SK-N-SH (cell line): ENCODE measurements at regions not wholly inside any gene's neighbourhood (a gene's known extent, or its start where the extent isn't known, plus 50 kb on each side); places are given as distances from the start of the nearest gene placed in this dataset.

Experiments
- CTCF ChIA-PET: fragments of 300-600, 350-600 bp; formaldehyde crosslinking; extraction: SDS; loops from one replicate; lab custom pipeline; 2021; lab: Yijun Ruan, JAX
- POLR2A ChIA-PET: fragments of 350-600 bp; sonication (Branson Sonifier 250); formaldehyde crosslinking; extraction: SDS; loops from one replicate; lab custom pipeline; 2020; ENCODE audit warnings: antibody characterized with exemption, inconsistent platforms; lab: Yijun Ruan, JAX
- DNase-seq: peaks from one replicate; pipeline ENCODE4 v3.0.0; 2012
- H2AFZ ChIP-seq: fragments of 200-600 bp; sonication (generic); 2 replicates; pipeline ENCODE4 v1.8.1; 2016; ENCODE audit warnings: antibody characterized with exemption, mild to moderate bottlenecking, low read depth
- H3F3A ChIP-seq: fragments of 200-600 bp; sonication (generic); replicated peaks from 2 replicates; pipeline ENCODE3; 2016; ENCODE audit warnings: antibody characterized with exemption, mild to moderate bottlenecking; ENCODE audit not compliant: insufficient read depth
- H3K27ac ChIP-seq, 2 experiments: fragments of 200-500 bp in 1 of 2; fragments of 200-600 bp in 1 of 2; sonication (Bioruptor generic) in 1 of 2; sonication (generic), shearing (Covaris generic) in 1 of 2; 2 replicates each; pipeline versions ENCODE4 v1.5.1 to v1.6.1; 2014 to 2016; ENCODE audit warnings: low read depth in 2 of 2, inconsistent platforms in 1 of 2, low read length in 1 of 2, mild to moderate bottlenecking in 1 of 2, mixed read lengths in 1 of 2
- H3K27me3 ChIP-seq: fragments of 200-600 bp; sonication (generic), shearing (Covaris generic); 2 replicates; pipeline ENCODE4 v1.6.1; 2016; ENCODE audit warnings: mixed run types; ENCODE audit not compliant: insufficient read depth
- H3K36me3 ChIP-seq, 2 experiments: fragments of 200-500 bp in 1 of 2; fragments of 200-600 bp in 1 of 2; sonication (Bioruptor generic) in 1 of 2; sonication (generic) in 1 of 2; replicated peaks in 1 of 2; 2 replicates each; pipeline versions ENCODE3 to v1.5.1; 2014 to 2016; ENCODE audit warnings: low read length in 1 of 2, mild to moderate bottlenecking in 1 of 2; ENCODE audit not compliant: insufficient read depth in 2 of 2, control insufficient read depth in 1 of 2
- H3K4me1 ChIP-seq, 2 experiments: fragments of 200-500 bp in 1 of 2; fragments of 200-600 bp in 1 of 2; sonication (Bioruptor generic) in 1 of 2; sonication (generic), shearing (Covaris generic) in 1 of 2; 2 replicates each; pipeline versions ENCODE4 v1.5.1 to v1.6.1; 2014 to 2016; ENCODE audit warnings: low read depth in 1 of 2, low read length in 1 of 2, mixed run types in 1 of 2; ENCODE audit not compliant: insufficient read depth in 2 of 2, control insufficient read depth in 1 of 2
- H3K4me2 ChIP-seq: fragments of 200-600 bp; sonication (generic), shearing (Covaris generic); 2 replicates; pipeline ENCODE4 v1.6.1; 2017; ENCODE audit warnings: mixed run types
- H3K4me3 ChIP-seq, 2 experiments: fragments of 200-500 bp in 1 of 2; fragments of 200-600 bp in 1 of 2; sonication (Bioruptor generic) in 1 of 2; sonication (generic), shearing (Covaris generic) in 1 of 2; 2 replicates each; pipeline versions ENCODE4 v1.5.1 to v1.8.1; 2014 to 2016; ENCODE audit warnings: low read depth in 2 of 2, inconsistent platforms in 1 of 2, low read length in 1 of 2, mild to moderate bottlenecking in 1 of 2, mixed read lengths in 1 of 2, moderate library complexity in 1 of 2
- H3K79me2 ChIP-seq: fragments of 200-600 bp; sonication (generic); 2 replicates; pipeline ENCODE4 v1.8.1; 2017; ENCODE audit warnings: mild to moderate bottlenecking; ENCODE audit not compliant: insufficient read depth
- H3K9ac ChIP-seq: fragments of 200-600 bp; sonication (generic); 2 replicates; pipeline ENCODE4 v1.6.1; 2017; ENCODE audit warnings: mixed run types
- H3K9me2 ChIP-seq: fragments of 200-600 bp; sonication (generic); 2 replicates; pipeline ENCODE4 v1.6.1; 2017; ENCODE audit warnings: mixed run types
- H3K9me3 ChIP-seq: fragments of 200-600 bp; sonication (generic); 2 replicates; pipeline ENCODE4 v1.6.1; 2017; ENCODE audit warnings: mixed run types, mild to moderate bottlenecking, moderate library complexity
- H4K20me1 ChIP-seq: fragments of 200-600 bp; sonication (generic); 2 replicates; pipeline ENCODE4 v1.6.1; 2017; ENCODE audit warnings: mild to moderate bottlenecking, mixed run types; ENCODE audit not compliant: insufficient read depth
- EP300 ChIP-seq, 2 experiments: IDR thresholded peaks; 2 replicates each; pipeline versions ENCODE4 v1.4.0 to v1.6.1; 2012; ENCODE audit warnings: borderline replicate concordance in 1 of 2, low read depth in 1 of 2, low read length in 1 of 2
- EZH2phosphoT487 ChIP-seq: fragments of 200-600 bp; sonication (generic); IDR thresholded peaks from 2 replicates; pipeline ENCODE4 v1.6.1; 2017; ENCODE audit warnings: low read depth, mixed run types, mild to moderate bottlenecking, antibody characterized with exemption, moderate library complexity, borderline replicate concordance
- JUND ChIP-seq: IDR thresholded peaks from 2 replicates; pipeline ENCODE4 v1.4.0; 2012
- MXI1 ChIP-seq: IDR thresholded peaks from 2 replicates; pipeline ENCODE4 v1.6.1; 2012; ENCODE audit warnings: mild to moderate bottlenecking, low read depth, low read length, improper control_type of control experiment
- NFIC ChIP-seq: IDR thresholded peaks from 2 replicates; pipeline ENCODE4 v1.4.0; 2012; ENCODE audit warnings: borderline replicate concordance
- NRF1 ChIP-seq: IDR thresholded peaks from 2 replicates; pipeline ENCODE4 v1.6.1; 2012; ENCODE audit warnings: low read depth, mild to moderate bottlenecking, low read length
- POLR2AphosphoS5 ChIP-seq: IDR thresholded peaks from 2 replicates; pipeline ENCODE4 v1.6.1; 2012; ENCODE audit warnings: low read depth, low read length
- TCF12 ChIP-seq: IDR thresholded peaks from 2 replicates; pipeline ENCODE4 v1.4.0; 2012
- TEAD4 ChIP-seq: IDR thresholded peaks from 2 replicates; pipeline ENCODE4 v1.4.0; 2012; ENCODE audit warnings: mild to moderate bottlenecking, borderline replicate concordance; ENCODE audit not compliant: insufficient read depth
- WGBS: methylation state at CpG from one replicate; pipeline ENCODE4 v1.1.6; 2017; ENCODE audit warnings: low lambda C conversion rate; 5-methylcytosine and 5-hydroxymethylcytosine counted together
- TF ChIP-seq, protein P1 (sequence below): fragments of 200-600 bp; sonication (generic); IDR thresholded peaks from 2 replicates; pipeline ENCODE4 v1.6.1; 2017; ENCODE audit warnings: antibody characterized with exemption, mild to moderate bottlenecking, moderate library complexity
- TF ChIP-seq, protein P2 (sequence below): IDR thresholded peaks from 2 replicates; pipeline ENCODE4 v1.4.0; 2012; ENCODE audit warnings: low read depth, borderline replicate concordance
- TF ChIP-seq, protein P3 (sequence below): fragments of 150-350 bp; IDR thresholded peaks from 2 replicates; pipeline ENCODE4 v1.6.1; 2016; ENCODE audit warnings: mild to moderate bottlenecking, low read depth, low read length
- TF ChIP-seq, protein P4 (sequence below): IDR thresholded peaks from 2 replicates; pipeline ENCODE4 v1.6.1; 2012; ENCODE audit warnings: mild to moderate bottlenecking, low read depth, low read length, moderate library complexity
- TF ChIP-seq, protein P5 (sequence below): fragments of 150-350 bp; IDR thresholded peaks from 2 replicates; pipeline ENCODE4 v1.6.1; 2017; ENCODE audit warnings: antibody characterized with exemption, low read length, low read depth, borderline replicate concordance
- TF ChIP-seq, protein P6 (sequence below): IDR thresholded peaks from 2 replicates; pipeline ENCODE4; 2012

DNA sequence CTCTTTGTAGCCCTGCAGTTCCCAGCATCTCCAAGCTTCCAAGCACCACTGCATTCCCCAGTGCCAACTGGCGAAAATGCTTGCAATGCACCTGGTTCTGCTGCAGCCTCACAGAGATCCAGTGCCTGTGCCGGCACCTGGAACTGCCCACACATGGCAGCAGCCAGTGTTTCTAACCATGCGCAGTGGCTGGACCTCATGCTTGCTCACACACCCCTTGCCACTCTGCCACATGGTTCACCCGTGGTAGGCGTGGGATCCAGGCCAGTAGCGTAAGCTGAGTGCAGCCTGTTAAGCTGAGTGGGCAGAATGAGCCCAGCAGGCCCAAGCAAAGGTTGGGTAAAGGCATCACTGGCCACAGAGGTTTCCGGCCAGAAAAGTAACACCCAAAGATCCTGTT lies 214.1 kb upstream of the VLDLR start:
- 0 out of 4 replicates have a peak, but pooled peaks cover 0 to 4% of the 10 kb centered on the region in 2 experiments for H3K4me1 ChIP-seq
- no peaks in the 10 kb centered on the region for H3K36me3 ChIP-seq
- 41% methylated on average over 7 of the region's 7 CpGs for WGBS
- H3K27me3 ChIP-seq, result no peaks in the 10 kb centered on the region
- no peaks in the 10 kb centered on the region for H4K20me1 ChIP-seq
- H3K27ac ChIP-seq, result no peak overlapping the region
- H3K9ac ChIP-seq, result no peak overlapping the region
- H3K4me2 ChIP-seq, result no peak overlapping the region
- TF ChIP-seq, protein P1, sequence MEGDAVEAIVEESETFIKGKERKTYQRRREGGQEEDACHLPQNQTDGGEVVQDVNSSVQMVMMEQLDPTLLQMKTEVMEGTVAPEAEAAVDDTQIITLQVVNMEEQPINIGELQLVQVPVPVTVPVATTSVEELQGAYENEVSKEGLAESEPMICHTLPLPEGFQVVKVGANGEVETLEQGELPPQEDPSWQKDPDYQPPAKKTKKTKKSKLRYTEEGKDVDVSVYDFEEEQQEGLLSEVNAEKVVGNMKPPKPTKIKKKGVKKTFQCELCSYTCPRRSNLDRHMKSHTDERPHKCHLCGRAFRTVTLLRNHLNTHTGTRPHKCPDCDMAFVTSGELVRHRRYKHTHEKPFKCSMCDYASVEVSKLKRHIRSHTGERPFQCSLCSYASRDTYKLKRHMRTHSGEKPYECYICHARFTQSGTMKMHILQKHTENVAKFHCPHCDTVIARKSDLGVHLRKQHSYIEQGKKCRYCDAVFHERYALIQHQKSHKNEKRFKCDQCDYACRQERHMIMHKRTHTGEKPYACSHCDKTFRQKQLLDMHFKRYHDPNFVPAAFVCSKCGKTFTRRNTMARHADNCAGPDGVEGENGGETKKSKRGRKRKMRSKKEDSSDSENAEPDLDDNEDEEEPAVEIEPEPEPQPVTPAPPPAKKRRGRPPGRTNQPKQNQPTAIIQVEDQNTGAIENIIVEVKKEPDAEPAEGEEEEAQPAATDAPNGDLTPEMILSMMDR, result no peak
- TF ChIP-seq JUND (no peak), EZH2phosphoT487 (no peak)
- TF ChIP-seq, protein P2, sequence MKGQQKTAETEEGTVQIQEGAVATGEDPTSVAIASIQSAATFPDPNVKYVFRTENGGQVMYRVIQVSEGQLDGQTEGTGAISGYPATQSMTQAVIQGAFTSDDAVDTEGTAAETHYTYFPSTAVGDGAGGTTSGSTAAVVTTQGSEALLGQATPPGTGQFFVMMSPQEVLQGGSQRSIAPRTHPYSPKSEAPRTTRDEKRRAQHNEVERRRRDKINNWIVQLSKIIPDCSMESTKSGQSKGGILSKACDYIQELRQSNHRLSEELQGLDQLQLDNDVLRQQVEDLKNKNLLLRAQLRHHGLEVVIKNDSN, result no peak
- TF ChIP-seq, protein P3, sequence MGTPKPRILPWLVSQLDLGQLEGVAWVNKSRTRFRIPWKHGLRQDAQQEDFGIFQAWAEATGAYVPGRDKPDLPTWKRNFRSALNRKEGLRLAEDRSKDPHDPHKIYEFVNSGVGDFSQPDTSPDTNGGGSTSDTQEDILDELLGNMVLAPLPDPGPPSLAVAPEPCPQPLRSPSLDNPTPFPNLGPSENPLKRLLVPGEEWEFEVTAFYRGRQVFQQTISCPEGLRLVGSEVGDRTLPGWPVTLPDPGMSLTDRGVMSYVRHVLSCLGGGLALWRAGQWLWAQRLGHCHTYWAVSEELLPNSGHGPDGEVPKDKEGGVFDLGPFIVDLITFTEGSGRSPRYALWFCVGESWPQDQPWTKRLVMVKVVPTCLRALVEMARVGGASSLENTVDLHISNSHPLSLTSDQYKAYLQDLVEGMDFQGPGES, result no peak
- TF ChIP-seq, all 33 proteins: peak for 0
- ChIA-PET CTCF (no interaction called here), POLR2A (no interaction called here)
- Histone ChIP-seq H3K9me3 (no peaks in the 10 kb centered on the region), H3K9me2 (no peaks in the 10 kb centered on the region), H3F3A (peaks cover 8% of the 10 kb centered on the region), H2AFZ (no peak overlapping the region), H3K79me2 (no peaks in the 10 kb centered on the region), H3K4me3 (no peak overlapping the region)
- no peak for DNase-seq

DNA sequence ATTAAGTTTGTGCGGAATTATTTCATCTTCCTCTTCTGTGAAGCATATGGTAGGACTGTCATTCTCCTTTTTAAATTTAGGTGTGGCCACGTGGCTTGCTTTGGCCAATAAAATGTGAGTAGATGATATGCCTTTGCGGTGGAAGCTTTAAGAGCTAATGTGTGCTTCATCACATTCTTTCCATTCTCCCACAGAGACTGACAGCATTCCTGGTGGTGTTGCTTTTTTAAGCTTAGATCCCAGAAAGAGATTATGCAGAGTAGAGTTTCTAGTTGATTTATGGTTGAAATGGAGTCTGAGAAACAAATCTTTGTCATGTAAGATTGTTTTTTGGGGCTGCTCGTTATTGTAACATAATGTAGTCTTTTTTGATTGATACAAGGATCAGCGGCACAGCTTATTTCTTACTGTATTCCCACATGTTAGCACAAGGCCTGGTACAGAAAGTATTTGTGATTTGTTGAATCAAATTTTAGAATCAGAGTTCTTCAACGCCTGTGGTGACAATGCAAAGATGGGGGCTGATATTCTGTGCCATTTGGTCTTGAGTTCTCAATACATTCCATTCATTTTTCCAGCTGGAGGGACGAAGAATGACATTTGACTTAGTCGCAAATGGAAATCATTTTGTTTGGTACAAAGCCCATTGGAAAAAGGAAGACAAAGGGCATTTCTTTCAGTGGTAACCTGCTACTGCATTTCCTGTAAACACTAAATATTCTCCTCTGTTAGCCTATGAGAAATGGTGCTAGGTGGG lies 209.9 kb upstream of the VLDLR start:
- Histone ChIP-seq H3K4me2 (peak overlapping the region; percentile 36; the same call in 1 of the 2 replicates), H3K27me3 (no peaks in the 10 kb centered on the region), H3K4me3 (no peak overlapping the region), H3K4me1 (0 out of 4 replicates have a peak, but pooled peaks cover 0 to 8% of the 10 kb centered on the region in 2 experiments), H3K9me2 (no peaks in the 10 kb centered on the region), H3K9me3 (no peaks in the 10 kb centered on the region), H3K79me2 (no peaks in the 10 kb centered on the region), H3K36me3 (no peaks in the 10 kb centered on the region), H4K20me1 (no peaks in the 10 kb centered on the region), H3F3A (peaks cover 12% of the 10 kb centered on the region), H3K27ac (peak overlapping the region; percentile 49 to 53; a peak in 3 of 4 replicates), H2AFZ (peak overlapping the region; percentile 18; the same call in 1 of the 2 replicates), H3K9ac (no peak overlapping the region; the same call in 1 of the 2 replicates)
- 51% methylated on average over 8 of the region's 8 CpGs for WGBS
- no peak for DNase-seq
- POLR2A ChIA-PET, result no interaction called here
- CTCF ChIA-PET, result no interaction called here
- TF ChIP-seq, protein P4, sequence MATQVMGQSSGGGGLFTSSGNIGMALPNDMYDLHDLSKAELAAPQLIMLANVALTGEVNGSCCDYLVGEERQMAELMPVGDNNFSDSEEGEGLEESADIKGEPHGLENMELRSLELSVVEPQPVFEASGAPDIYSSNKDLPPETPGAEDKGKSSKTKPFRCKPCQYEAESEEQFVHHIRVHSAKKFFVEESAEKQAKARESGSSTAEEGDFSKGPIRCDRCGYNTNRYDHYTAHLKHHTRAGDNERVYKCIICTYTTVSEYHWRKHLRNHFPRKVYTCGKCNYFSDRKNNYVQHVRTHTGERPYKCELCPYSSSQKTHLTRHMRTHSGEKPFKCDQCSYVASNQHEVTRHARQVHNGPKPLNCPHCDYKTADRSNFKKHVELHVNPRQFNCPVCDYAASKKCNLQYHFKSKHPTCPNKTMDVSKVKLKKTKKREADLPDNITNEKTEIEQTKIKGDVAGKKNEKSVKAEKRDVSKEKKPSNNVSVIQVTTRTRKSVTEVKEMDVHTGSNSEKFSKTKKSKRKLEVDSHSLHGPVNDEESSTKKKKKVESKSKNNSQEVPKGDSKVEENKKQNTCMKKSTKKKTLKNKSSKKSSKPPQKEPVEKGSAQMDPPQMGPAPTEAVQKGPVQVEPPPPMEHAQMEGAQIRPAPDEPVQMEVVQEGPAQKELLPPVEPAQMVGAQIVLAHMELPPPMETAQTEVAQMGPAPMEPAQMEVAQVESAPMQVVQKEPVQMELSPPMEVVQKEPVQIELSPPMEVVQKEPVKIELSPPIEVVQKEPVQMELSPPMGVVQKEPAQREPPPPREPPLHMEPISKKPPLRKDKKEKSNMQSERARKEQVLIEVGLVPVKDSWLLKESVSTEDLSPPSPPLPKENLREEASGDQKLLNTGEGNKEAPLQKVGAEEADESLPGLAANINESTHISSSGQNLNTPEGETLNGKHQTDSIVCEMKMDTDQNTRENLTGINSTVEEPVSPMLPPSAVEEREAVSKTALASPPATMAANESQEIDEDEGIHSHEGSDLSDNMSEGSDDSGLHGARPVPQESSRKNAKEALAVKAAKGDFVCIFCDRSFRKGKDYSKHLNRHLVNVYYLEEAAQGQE, result no peak
- TF ChIP-seq NRF1, result no peak
- peak; percentile 48; the same call in 1 of the 2 replicates for TF ChIP-seq TEAD4
- peak; percentile 34; the same call in 1 of the 2 replicates for TF ChIP-seq NFIC
- TF ChIP-seq TCF12, result peak; percentile 67
- TF ChIP-seq, protein P5, sequence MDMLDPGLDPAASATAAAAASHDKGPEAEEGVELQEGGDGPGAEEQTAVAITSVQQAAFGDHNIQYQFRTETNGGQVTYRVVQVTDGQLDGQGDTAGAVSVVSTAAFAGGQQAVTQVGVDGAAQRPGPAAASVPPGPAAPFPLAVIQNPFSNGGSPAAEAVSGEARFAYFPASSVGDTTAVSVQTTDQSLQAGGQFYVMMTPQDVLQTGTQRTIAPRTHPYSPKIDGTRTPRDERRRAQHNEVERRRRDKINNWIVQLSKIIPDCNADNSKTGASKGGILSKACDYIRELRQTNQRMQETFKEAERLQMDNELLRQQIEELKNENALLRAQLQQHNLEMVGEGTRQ, result peak; percentile 17; the same call in 1 of the 2 replicates
- TF ChIP-seq MXI1, result no peak
- peak; percentile 57; the same call in 1 of the 2 replicates for TF ChIP-seq JUND
- no peak for TF ChIP-seq POLR2AphosphoS5
- TF ChIP-seq, protein P6, sequence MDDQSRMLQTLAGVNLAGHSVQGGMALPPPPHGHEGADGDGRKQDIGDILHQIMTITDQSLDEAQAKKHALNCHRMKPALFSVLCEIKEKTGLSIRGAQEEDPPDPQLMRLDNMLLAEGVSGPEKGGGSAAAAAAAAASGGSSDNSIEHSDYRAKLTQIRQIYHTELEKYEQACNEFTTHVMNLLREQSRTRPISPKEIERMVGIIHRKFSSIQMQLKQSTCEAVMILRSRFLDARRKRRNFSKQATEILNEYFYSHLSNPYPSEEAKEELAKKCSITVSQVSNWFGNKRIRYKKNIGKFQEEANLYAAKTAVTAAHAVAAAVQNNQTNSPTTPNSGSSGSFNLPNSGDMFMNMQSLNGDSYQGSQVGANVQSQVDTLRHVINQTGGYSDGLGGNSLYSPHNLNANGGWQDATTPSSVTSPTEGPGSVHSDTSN, result peak; percentile 85
- TF ChIP-seq EP300 (IDR thresholded peaks at IDR 0.05; ENCODE audit: borderline replicate concordance in 1 of 2, low read depth in 1 of 2, low read length in 1 of 2), result peak in 1 of 2 experiments; percentile 67; a peak in 1 of 4 replicates
